Nephron progenitor cell (in vitro differentiated cells): ENCODE measurements at regions not wholly inside any gene's neighbourhood (a gene's known extent, or its start where the extent isn't known, plus 50 kb on each side); places are given as distances from the start of the nearest gene placed in this dataset.

Experiments used
- DNase-seq: peaks from one replicate; pipeline ENCODE4 v3.0.0; 2021
- H3K27ac Mint-ChIP-seq: 2 replicates; pipeline ENCODE4 v1.8.0; 2021; ENCODE audit warnings: mild to moderate bottlenecking, moderate library complexity, mixed read lengths
- H3K27me3 Mint-ChIP-seq: 2 replicates; pipeline ENCODE4 v1.8.0; 2021; ENCODE audit warnings: mild to moderate bottlenecking, low read depth, mixed read lengths; ENCODE audit not compliant: poor library complexity
- H3K36me3 Mint-ChIP-seq: 2 replicates; pipeline ENCODE4 v1.8.0; 2021; ENCODE audit warnings: low read depth, mixed read lengths
- H3K4me1 Mint-ChIP-seq: 2 replicates; pipeline ENCODE4 v1.8.0; 2021; ENCODE audit warnings: mixed read lengths
- H3K4me3 Mint-ChIP-seq: 2 replicates; pipeline ENCODE4 v1.8.0; 2021; ENCODE audit warnings: mild to moderate bottlenecking, moderate library complexity, mixed read lengths
- H3K9me3 Mint-ChIP-seq: 2 replicates; pipeline ENCODE4 v1.8.0; 2021; ENCODE audit warnings: mild to moderate bottlenecking, moderate library complexity, mixed read lengths
- TF ChIP-seq, protein P1 (sequence below): fragments of 200-600 bp; sonication (generic); IDR thresholded peaks from 2 replicates; pipeline ENCODE4 v1.5.0; 2021; ENCODE audit warnings: antibody characterized with exemption

DNA sequence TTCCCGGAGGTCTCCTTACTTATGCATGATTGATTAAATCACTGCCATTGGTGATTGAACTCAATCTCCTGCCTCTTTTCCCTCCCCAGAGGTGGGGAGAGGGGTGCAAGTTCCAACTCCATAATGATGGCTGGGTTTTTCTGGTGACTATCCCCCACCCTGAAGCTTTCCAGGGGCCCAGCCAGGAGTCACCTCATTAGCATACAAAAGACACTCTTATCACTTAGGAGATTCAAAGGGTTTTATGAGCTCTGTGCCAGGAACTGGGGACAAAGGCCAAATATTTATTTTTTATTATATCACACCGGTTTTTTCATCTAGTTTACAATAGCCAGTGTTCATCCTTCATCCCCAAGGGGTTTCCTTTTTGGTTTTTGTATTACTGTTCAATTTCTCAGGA is 300.7 kb downstream of the ETNK1 start:
- H3K9me3 Mint-ChIP-seq: no peaks in the 10 kb centered on the region
- H3K27ac Mint-ChIP-seq: no peak overlapping the region
- no peaks in the 10 kb centered on the region for H3K4me1 Mint-ChIP-seq
- no peak overlapping the region for H3K4me3 Mint-ChIP-seq
- DNase-seq: no peak
- no peaks in the 10 kb centered on the region for H3K27me3 Mint-ChIP-seq
- TF ChIP-seq, protein P1, sequence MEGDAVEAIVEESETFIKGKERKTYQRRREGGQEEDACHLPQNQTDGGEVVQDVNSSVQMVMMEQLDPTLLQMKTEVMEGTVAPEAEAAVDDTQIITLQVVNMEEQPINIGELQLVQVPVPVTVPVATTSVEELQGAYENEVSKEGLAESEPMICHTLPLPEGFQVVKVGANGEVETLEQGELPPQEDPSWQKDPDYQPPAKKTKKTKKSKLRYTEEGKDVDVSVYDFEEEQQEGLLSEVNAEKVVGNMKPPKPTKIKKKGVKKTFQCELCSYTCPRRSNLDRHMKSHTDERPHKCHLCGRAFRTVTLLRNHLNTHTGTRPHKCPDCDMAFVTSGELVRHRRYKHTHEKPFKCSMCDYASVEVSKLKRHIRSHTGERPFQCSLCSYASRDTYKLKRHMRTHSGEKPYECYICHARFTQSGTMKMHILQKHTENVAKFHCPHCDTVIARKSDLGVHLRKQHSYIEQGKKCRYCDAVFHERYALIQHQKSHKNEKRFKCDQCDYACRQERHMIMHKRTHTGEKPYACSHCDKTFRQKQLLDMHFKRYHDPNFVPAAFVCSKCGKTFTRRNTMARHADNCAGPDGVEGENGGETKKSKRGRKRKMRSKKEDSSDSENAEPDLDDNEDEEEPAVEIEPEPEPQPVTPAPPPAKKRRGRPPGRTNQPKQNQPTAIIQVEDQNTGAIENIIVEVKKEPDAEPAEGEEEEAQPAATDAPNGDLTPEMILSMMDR: no peak
- H3K36me3 Mint-ChIP-seq: no peaks in the 10 kb centered on the region

DNA sequence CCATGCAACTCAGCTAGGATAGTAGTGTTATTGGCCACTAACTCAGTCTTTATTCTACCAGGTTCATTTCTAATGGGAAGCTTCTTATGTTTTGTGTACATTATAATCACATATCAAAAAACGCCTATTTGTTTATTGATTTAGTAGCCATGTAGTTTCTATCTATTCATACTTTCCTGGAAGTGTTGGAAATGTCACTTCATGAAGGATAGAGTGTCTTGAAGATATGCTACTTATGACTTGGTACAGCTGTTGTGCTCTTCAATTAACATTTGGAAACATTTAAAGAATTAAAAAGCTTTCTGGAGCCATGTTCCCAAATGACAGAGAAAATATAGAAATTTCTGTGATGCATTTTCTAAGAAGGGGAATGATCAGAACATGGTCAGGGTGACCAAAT is 307.5 kb downstream of the ETNK1 start:
- no peaks in the 10 kb centered on the region for H3K9me3 Mint-ChIP-seq

DNA sequence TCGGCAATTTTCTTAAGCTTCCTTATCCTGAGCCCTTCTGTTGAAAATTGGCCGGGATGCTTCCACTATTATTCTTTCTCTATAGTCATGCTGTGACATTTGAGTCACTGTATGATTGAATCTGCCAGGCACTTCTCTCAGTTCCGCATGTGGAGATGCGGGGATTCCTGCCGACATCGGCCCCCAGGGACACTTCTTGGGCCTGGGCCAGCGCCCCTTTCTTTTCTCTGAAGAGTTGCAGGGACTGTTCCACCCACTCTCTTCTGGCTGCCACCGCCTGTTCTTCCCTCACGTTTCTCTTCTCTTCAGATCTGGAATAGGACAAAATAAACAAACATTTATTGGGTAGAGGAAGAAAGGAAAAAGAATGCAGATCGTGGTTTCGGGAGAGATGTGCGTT is 310.1 kb downstream of the ETNK1 start:
- Mint-ChIP-seq H3K4me3 (no peak overlapping the region), H3K9me3 (no peaks in the 10 kb centered on the region), H3K4me1 (no peaks in the 10 kb centered on the region), H3K27me3 (peaks cover 6% of the 10 kb centered on the region), H3K36me3 (no peaks in the 10 kb centered on the region), H3K27ac (no peak overlapping the region)
- DNase-seq: no peak
- TF ChIP-seq, protein P1: no peak

More for the DNA sequence above, 307.5 kb downstream of the ETNK1 start:
- H3K4me3 Mint-ChIP-seq: no peak overlapping the region
- no peaks in the 10 kb centered on the region for H3K4me1 Mint-ChIP-seq
- TF ChIP-seq, protein P1: no peak
- H3K27ac Mint-ChIP-seq: no peak overlapping the region
- DNase-seq: no peak
- peaks cover 6% of the 10 kb centered on the region for H3K27me3 Mint-ChIP-seq
- no peaks in the 10 kb centered on the region for H3K36me3 Mint-ChIP-seq

DNA sequence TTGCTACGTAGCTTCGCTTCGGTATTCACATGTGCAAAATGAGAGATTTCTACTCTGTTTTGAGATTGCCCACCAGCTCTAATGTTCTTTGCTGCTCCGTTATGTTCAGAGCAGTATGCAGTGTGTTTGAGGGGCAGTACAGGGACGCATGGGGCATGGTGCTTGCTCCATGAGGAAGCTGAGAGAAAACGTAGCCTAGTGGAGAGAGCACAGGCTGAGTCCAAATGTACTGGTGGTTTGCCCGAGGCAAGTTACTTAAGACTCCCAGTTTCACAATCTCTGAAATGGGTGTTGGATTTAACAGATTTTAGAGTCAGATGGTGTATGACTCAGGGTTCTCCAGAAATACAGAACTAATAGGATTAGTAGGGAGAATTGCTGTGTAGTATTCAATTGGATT is 310.5 kb downstream of the ETNK1 start:
- no peaks in the 10 kb centered on the region for H3K4me1 Mint-ChIP-seq
- TF ChIP-seq, protein P1: no peak
- no peak for DNase-seq
- no peak overlapping the region for H3K4me3 Mint-ChIP-seq
- H3K36me3 Mint-ChIP-seq: no peaks in the 10 kb centered on the region
- no peaks in the 10 kb centered on the region for H3K9me3 Mint-ChIP-seq
- H3K27ac Mint-ChIP-seq: no peak overlapping the region
- H3K27me3 Mint-ChIP-seq: peaks cover 6% of the 10 kb centered on the region

DNA sequence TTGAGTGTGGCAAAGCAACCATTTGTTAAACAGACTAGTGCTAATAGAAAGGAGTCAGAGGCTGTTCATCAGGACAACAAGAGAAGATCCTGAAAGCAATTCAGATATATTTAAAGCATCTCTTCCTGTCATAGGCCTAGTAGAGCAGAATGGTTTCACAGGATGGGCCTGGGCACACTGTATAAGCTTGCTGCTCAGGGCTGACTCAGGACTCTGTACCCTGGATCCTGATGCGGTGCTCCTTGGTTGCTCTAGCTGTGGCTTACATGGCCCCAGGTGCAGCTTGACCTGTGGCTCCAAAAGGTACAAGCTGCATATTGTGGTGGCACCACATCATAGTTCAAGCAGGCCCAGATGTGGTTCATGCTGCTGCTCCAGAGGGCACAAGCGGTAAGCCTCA is 313.4 kb downstream of the ETNK1 start:
- Mint-ChIP-seq H3K4me1 (no peaks in the 10 kb centered on the region), H3K4me3 (no peak overlapping the region), H3K36me3 (no peaks in the 10 kb centered on the region), H3K9me3 (peaks cover 16% of the 10 kb centered on the region), H3K27ac (no peak overlapping the region), H3K27me3 (peaks cover 6% of the 10 kb centered on the region)
- DNase-seq: no peak
- TF ChIP-seq, protein P1: no peak

DNA sequence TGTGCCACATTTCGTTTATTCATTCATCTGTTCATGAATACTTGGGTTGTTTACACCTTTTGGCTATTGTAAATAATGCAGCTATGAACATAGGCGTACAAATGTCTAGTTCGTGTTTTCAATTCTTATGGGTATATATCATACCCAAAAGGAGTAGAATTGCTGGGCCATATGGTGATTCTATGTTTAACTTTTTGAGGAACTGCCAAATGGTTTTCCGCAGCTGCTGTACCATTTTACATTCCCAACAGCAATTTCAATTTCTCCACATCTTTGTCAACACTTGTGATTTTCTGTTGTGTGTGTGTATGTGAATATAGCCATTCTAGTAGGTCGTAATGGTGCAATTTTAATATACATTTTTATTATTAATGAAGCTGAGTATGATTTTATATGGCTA is 326.2 kb downstream of the ETNK1 start:
- Mint-ChIP-seq H3K27me3 (no peaks in the 10 kb centered on the region), H3K4me1 (no peaks in the 10 kb centered on the region), H3K4me3 (no peak overlapping the region), H3K36me3 (no peaks in the 10 kb centered on the region), H3K27ac (no peak overlapping the region), H3K9me3 (no peaks in the 10 kb centered on the region)
- no peak for DNase-seq
- TF ChIP-seq, protein P1: no peak
